Astrocyte of the cerebellum (primary cell): ENCODE measurements at regions not wholly inside any gene's neighbourhood (a gene's known extent, or its start where the extent isn't known, plus 50 kb on each side); places are given as distances from the start of the nearest gene placed in this dataset.

Experiments used
- DNase-seq: peaks from one replicate; pipeline ENCODE4 v3.0.0-alpha.2; 2011; ENCODE audit warnings: low read depth
- H3K4me3 ChIP-seq: 2 replicates; pipeline ENCODE4 v1.5.1; 2011; ENCODE audit warnings: mild to moderate bottlenecking, low read depth, low read length, moderate library complexity
- CTCF ChIP-seq: IDR thresholded peaks from 2 replicates; pipeline ENCODE4 v1.5.1; 2012; ENCODE audit warnings: low read length, low read depth, moderate library complexity, mild to moderate bottlenecking; ENCODE audit errors: missing control alignments
- in situ Hi-C: cut with HindIII; loops from 2 replicates; pipeline ENCODE4 v1.10.0; 2017; ENCODE audit warnings: low sequenced_read_pairs

DNA sequence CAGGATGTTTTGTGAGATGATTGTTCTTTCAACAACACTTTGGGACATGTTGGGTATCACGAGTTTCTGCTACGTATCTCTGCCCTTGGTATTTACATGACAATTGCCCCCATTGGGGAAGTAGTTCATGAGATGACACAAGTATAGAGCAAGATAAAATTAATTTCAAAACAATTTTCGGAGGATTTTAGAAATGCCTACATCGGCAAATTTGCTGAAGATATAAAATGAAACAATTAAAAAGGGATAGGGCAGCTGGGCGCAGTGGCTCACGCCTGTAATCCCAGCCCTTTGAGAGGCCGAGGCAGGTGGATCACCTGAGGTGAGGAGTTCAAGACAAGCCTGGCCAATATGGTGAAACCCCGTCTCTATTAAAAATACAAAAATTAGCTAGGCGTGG lies 371.7 kb downstream of the INHBA start:
- TF ChIP-seq CTCF = no peak
- H3K4me3 ChIP-seq = no peak overlapping the region
- in situ Hi-C loops = no loop called here
- no peak for DNase-seq

DNA sequence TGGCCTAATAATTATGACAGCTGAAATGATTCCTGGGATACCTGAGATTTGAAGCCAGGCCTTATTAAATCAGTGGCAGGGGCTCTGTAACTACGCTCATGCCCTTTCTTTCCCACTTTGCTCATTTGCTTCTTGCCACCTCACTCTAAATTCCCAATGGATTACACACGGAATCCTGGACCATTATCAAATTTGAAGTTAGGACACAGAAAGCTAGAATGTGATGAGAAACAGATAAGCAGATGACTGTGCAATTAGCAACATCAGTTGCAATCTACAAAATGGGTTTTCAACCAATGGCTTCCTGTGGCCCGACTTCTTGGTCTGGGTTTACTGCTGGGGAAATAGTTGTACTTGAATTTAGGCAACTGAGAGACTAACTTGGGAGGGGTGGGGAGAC lies 374.3 kb downstream of the INHBA start:
- no peak for TF ChIP-seq CTCF
- in situ Hi-C loops = no loop called here
- H3K4me3 ChIP-seq = no peak overlapping the region
- no peak for DNase-seq

- TF ChIP-seq CTCF = no peak
- in situ Hi-C loops = no loop called here
- no peak overlapping the region for H3K4me3 ChIP-seq
- no peak for DNase-seq
Observed at GRCh38 chr7:41328131-41328530, 374.8 kb downstream of the INHBA start.

GRCh38 chr7:41326616-41327015 lies 376.3 kb downstream of the INHBA start:
- in situ Hi-C loops = no loop called here
- no peak overlapping the region for H3K4me3 ChIP-seq

DNA sequence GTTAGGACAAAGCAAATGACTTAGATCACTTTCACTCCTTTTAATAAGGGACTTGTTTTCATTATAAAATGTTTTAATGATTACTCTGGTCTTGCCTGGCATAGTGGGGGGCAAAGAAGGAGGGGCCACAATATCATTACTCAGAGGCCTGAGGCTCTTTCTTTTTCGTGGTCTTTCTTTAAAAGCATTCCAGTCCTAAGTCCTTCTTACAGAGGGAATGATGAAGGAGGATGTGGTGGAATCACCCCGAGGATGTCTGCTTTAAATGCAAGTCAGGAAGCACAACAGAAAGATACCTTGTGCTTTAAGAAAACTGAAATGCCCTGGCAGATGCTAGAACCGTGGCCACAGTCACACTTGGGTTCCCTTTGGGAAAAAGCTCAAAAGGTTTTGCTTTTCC lies 379.1 kb downstream of the INHBA start:
- in situ Hi-C loops = no loop called here
- no peak for DNase-seq
- TF ChIP-seq CTCF = no peak
- H3K4me3 ChIP-seq = no peak overlapping the region

More at GRCh38 chr7:41326616-41327015, 376.3 kb downstream of the INHBA start:
- no peak for DNase-seq
- TF ChIP-seq CTCF = no peak

DNA sequence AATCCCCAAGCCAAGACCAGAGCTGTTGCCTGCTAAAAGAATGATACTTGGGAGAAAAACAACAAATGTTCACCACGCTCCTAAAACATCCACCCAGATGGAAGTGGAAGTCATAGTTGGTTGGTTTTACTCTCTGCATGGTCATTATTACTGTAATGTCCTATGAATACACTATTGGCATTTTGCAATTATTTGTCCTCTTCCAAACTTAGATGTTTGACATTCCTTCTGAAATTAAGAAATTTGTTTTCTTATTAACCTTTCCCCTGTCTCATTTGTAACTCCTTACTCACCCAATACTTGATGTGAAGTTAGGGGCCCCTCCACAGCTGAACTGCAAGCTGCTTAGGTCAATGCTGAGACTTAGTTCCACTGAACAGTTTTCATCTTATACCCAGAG lies 383.3 kb downstream of the INHBA start:
- no peak for TF ChIP-seq CTCF
- in situ Hi-C loops = no loop called here
- H3K4me3 ChIP-seq = no peak overlapping the region
- no peak for DNase-seq

DNA sequence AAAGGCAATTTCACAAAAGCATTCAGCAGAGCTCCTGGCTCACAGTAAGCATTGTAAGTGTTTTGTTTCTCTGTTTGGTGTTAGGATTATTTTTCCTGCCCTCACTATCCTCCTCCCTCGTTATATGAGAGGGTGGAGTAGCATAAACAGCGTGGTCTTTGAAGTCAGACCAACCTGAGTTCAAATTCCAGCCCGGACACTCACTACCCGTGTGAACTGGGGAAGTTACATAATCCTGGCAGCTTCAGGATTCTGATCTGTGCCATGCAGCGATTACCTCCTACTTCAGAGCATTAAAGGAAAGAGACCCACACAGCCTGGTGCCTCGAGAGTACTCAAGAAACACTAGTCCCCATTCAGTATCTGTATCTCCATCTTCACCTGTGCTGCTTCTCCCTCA lies 386.5 kb downstream of the INHBA start:
- H3K4me3 ChIP-seq = no peak overlapping the region
- TF ChIP-seq CTCF = no peak
- in situ Hi-C loops = no loop called here
- DNase-seq = no peak
